Fibroblast of lung (primary cell): ENCODE measurements at regions not wholly inside any gene's neighbourhood (a gene's known extent, or its start where the extent isn't known, plus 50 kb on each side); places are given as distances from the start of the nearest gene placed in this dataset.

Experiments
- DNase-seq, 2 donors: peaks; one replicate each; pipeline versions ENCODE4 v3.0.0 to v3.0.0-alpha.2; 2010; ENCODE audit warnings: low read depth in 2 of 2
- H2AFZ ChIP-seq: 2 replicates; pipeline ENCODE4 v1.5.1; 2012; ENCODE audit warnings: low read length, control low read depth, inconsistent platforms
- H3K27ac ChIP-seq: 2 replicates; pipeline ENCODE4 v1.5.1; 2011; ENCODE audit warnings: low read length, control low read depth; ENCODE audit not compliant: insufficient read depth
- H3K27me3 ChIP-seq: 2 replicates; pipeline ENCODE4 v1.5.1; 2011; ENCODE audit warnings: mild to moderate bottlenecking, low read length; ENCODE audit not compliant: control insufficient read depth, insufficient read depth
- H3K36me3 ChIP-seq: 2 replicates; pipeline ENCODE4 v1.5.1; 2011; ENCODE audit warnings: low read length; ENCODE audit not compliant: control insufficient read depth, insufficient read depth
- H3K4me1 ChIP-seq: 2 replicates; pipeline ENCODE4 v1.5.1; 2011; ENCODE audit warnings: low read length; ENCODE audit not compliant: control insufficient read depth, insufficient read depth; ENCODE audit errors: extremely low read depth
- H3K4me2 ChIP-seq: 2 replicates; pipeline ENCODE4 v1.5.1; 2011; ENCODE audit warnings: low read length, control low read depth; ENCODE audit not compliant: insufficient read depth; ENCODE audit errors: extremely low read depth
- H3K4me3 ChIP-seq, 4 experiments: fragments of 200-600 bp in 1 of 4; sonication (generic) in 1 of 4; replicated peaks in 1 of 4; 2 replicates each; pipeline ENCODE4 v1.5.1; 2011 to 2016; ENCODE audit warnings: low read length in 4 of 4, low read depth in 3 of 4, mild to moderate bottlenecking in 3 of 4, control low read depth in 2 of 4, inconsistent platforms in 1 of 4, mixed read lengths in 1 of 4; ENCODE audit not compliant: insufficient read depth in 1 of 4; ENCODE audit errors: control extremely low read depth in 1 of 4
- H3K79me2 ChIP-seq: 2 replicates; pipeline ENCODE4 v1.5.1; 2012; ENCODE audit warnings: mild to moderate bottlenecking, low read length, inconsistent platforms; ENCODE audit not compliant: control insufficient read depth, insufficient read depth
- H3K9ac ChIP-seq: 2 replicates; pipeline ENCODE4 v1.5.1; 2011; ENCODE audit warnings: mild to moderate bottlenecking, low read length, control low read depth; ENCODE audit not compliant: insufficient read depth
- H3K9me3 ChIP-seq: 2 replicates; pipeline ENCODE4 v1.5.1; 2012; ENCODE audit warnings: low read depth, low read length; ENCODE audit not compliant: control insufficient read depth, insufficient read depth
- H4K20me1 ChIP-seq: 2 replicates; pipeline ENCODE4 v1.5.1; 2011; ENCODE audit warnings: low read length; ENCODE audit not compliant: control insufficient read depth, insufficient read depth; ENCODE audit errors: extremely low read depth
- CTCF ChIP-seq, 2 donors: IDR thresholded peaks in 1 of 2; conservative IDR thresholded peaks in 1 of 2; 1 replicate in 1 of 2; 2 replicates in 1 of 2; pipeline ENCODE4 v1.5.1; 2011 to 2012; ENCODE audit warnings: low read length in 2 of 2, control low read depth in 1 of 2, inconsistent platforms in 1 of 2, low read depth in 1 of 2, mild to moderate bottlenecking in 1 of 2
- EZH2 ChIP-seq: IDR thresholded peaks from 2 replicates; pipeline ENCODE4 v1.5.1; 2012; ENCODE audit warnings: low read length, control low read depth, mild to moderate bottlenecking; ENCODE audit errors: missing control alignments

- no peak overlapping the region for H3K4me2 ChIP-seq
Measured at GRCh38 chr4:170413951-170414350, 324.2 kb upstream of the AADAT start.

GRCh38 chr4:170400361-170400760, 310.6 kb upstream of the AADAT start:
- H3K4me2 ChIP-seq = no peak overlapping the region
- no peak overlapping the region for H3K27ac ChIP-seq
- no peak for DNase-seq
- TF ChIP-seq CTCF (conservative IDR thresholded peaks at IDR 0.05 in 1 of 2, IDR thresholded peaks at IDR 0.05 in 1 of 2; ENCODE audit: low read depth in 1 of 2, low read length in 2 of 2) (no peak), EZH2 (no peak)
- no peaks in the 10 kb centered on the region for H3K27me3 ChIP-seq
- no peaks in the 10 kb centered on the region for H4K20me1 ChIP-seq
- no peaks in the 10 kb centered on the region for H3K36me3 ChIP-seq
- no peak overlapping the region for H2AFZ ChIP-seq
- H3K79me2 ChIP-seq = no peaks in the 10 kb centered on the region
- no peaks in the 10 kb centered on the region for H3K4me1 ChIP-seq
- H3K9ac ChIP-seq = no peak overlapping the region
- H3K4me3 ChIP-seq = no peak overlapping the region
- H3K9me3 ChIP-seq = no peaks in the 10 kb centered on the region

More at GRCh38 chr4:170413951-170414350, 324.2 kb upstream of the AADAT start:
- no peak overlapping the region for H3K9ac ChIP-seq
- no peak overlapping the region for H3K4me3 ChIP-seq
- no peaks in the 10 kb centered on the region for H3K36me3 ChIP-seq
- no peak overlapping the region for H3K27ac ChIP-seq
- DNase-seq = no peak
- no peaks in the 10 kb centered on the region for H4K20me1 ChIP-seq
- no peaks in the 10 kb centered on the region for H3K4me1 ChIP-seq
- H2AFZ ChIP-seq = no peak overlapping the region
- H3K79me2 ChIP-seq = no peaks in the 10 kb centered on the region
- no peaks in the 10 kb centered on the region for H3K27me3 ChIP-seq
- no peaks in the 10 kb centered on the region for H3K9me3 ChIP-seq
- TF ChIP-seq EZH2 = no peak
- no peak for TF ChIP-seq CTCF (conservative IDR thresholded peaks at IDR 0.05 in 1 of 2, IDR thresholded peaks at IDR 0.05 in 1 of 2; ENCODE audit: low read depth in 1 of 2, low read length in 2 of 2)

- Histone ChIP-seq H2AFZ (no peak overlapping the region), H3K9me3 (no peaks in the 10 kb centered on the region), H3K79me2 (no peaks in the 10 kb centered on the region), H3K36me3 (no peaks in the 10 kb centered on the region), H3K9ac (no peak overlapping the region), H3K4me3 (no peak overlapping the region), H3K4me1 (no peaks in the 10 kb centered on the region), H3K27ac (no peak overlapping the region), H4K20me1 (no peaks in the 10 kb centered on the region), H3K27me3 (no peaks in the 10 kb centered on the region), H3K4me2 (no peak overlapping the region)
- TF ChIP-seq CTCF (conservative IDR thresholded peaks at IDR 0.05 in 1 of 2, IDR thresholded peaks at IDR 0.05 in 1 of 2; ENCODE audit: low read depth in 1 of 2, low read length in 2 of 2) = no peak
- TF ChIP-seq EZH2 = no peak
- DNase-seq = no peak
Measured at GRCh38 chr4:170399581-170400293, 310.0 kb upstream of the AADAT start.
